SK-N-SH (cell line): ENCODE measurements at regions not wholly inside any gene's neighbourhood (a gene's known extent, or its start where the extent isn't known, plus 50 kb on each side); places are given as distances from the start of the nearest gene placed in this dataset.

ENCODE experiments used
- CTCF ChIA-PET: fragments of 300-600, 350-600 bp; formaldehyde crosslinking; extraction: SDS; loops from one replicate; lab custom pipeline; 2021; lab: Yijun Ruan, JAX
- POLR2A ChIA-PET: fragments of 350-600 bp; sonication (Branson Sonifier 250); formaldehyde crosslinking; extraction: SDS; loops from one replicate; lab custom pipeline; 2020; ENCODE audit warnings: antibody characterized with exemption, inconsistent platforms; lab: Yijun Ruan, JAX
- DNase-seq: peaks from one replicate; pipeline ENCODE4 v3.0.0; 2012
- H2AFZ ChIP-seq: fragments of 200-600 bp; sonication (generic); 2 replicates; pipeline ENCODE4 v1.8.1; 2016; ENCODE audit warnings: antibody characterized with exemption, mild to moderate bottlenecking, low read depth
- H3F3A ChIP-seq: fragments of 200-600 bp; sonication (generic); replicated peaks from 2 replicates; pipeline ENCODE3; 2016; ENCODE audit warnings: antibody characterized with exemption, mild to moderate bottlenecking; ENCODE audit not compliant: insufficient read depth
- H3K27ac ChIP-seq, 2 experiments: fragments of 200-500 bp in 1 of 2; fragments of 200-600 bp in 1 of 2; sonication (Bioruptor generic) in 1 of 2; sonication (generic), shearing (Covaris generic) in 1 of 2; 2 replicates each; pipeline versions ENCODE4 v1.5.1 to v1.6.1; 2014 to 2016; ENCODE audit warnings: low read depth in 2 of 2, inconsistent platforms in 1 of 2, low read length in 1 of 2, mild to moderate bottlenecking in 1 of 2, mixed read lengths in 1 of 2
- H3K27me3 ChIP-seq: fragments of 200-600 bp; sonication (generic), shearing (Covaris generic); 2 replicates; pipeline ENCODE4 v1.6.1; 2016; ENCODE audit warnings: mixed run types; ENCODE audit not compliant: insufficient read depth
- H3K36me3 ChIP-seq, 2 experiments: fragments of 200-500 bp in 1 of 2; fragments of 200-600 bp in 1 of 2; sonication (Bioruptor generic) in 1 of 2; sonication (generic) in 1 of 2; replicated peaks in 1 of 2; 2 replicates each; pipeline versions ENCODE3 to v1.5.1; 2014 to 2016; ENCODE audit warnings: low read length in 1 of 2, mild to moderate bottlenecking in 1 of 2; ENCODE audit not compliant: insufficient read depth in 2 of 2, control insufficient read depth in 1 of 2
- H3K4me1 ChIP-seq, 2 experiments: fragments of 200-500 bp in 1 of 2; fragments of 200-600 bp in 1 of 2; sonication (Bioruptor generic) in 1 of 2; sonication (generic), shearing (Covaris generic) in 1 of 2; 2 replicates each; pipeline versions ENCODE4 v1.5.1 to v1.6.1; 2014 to 2016; ENCODE audit warnings: low read depth in 1 of 2, low read length in 1 of 2, mixed run types in 1 of 2; ENCODE audit not compliant: insufficient read depth in 2 of 2, control insufficient read depth in 1 of 2
- H3K4me2 ChIP-seq: fragments of 200-600 bp; sonication (generic), shearing (Covaris generic); 2 replicates; pipeline ENCODE4 v1.6.1; 2017; ENCODE audit warnings: mixed run types
- H3K4me3 ChIP-seq, 2 experiments: fragments of 200-500 bp in 1 of 2; fragments of 200-600 bp in 1 of 2; sonication (Bioruptor generic) in 1 of 2; sonication (generic), shearing (Covaris generic) in 1 of 2; 2 replicates each; pipeline versions ENCODE4 v1.5.1 to v1.8.1; 2014 to 2016; ENCODE audit warnings: low read depth in 2 of 2, inconsistent platforms in 1 of 2, low read length in 1 of 2, mild to moderate bottlenecking in 1 of 2, mixed read lengths in 1 of 2, moderate library complexity in 1 of 2
- H3K79me2 ChIP-seq: fragments of 200-600 bp; sonication (generic); 2 replicates; pipeline ENCODE4 v1.8.1; 2017; ENCODE audit warnings: mild to moderate bottlenecking; ENCODE audit not compliant: insufficient read depth
- H3K9ac ChIP-seq: fragments of 200-600 bp; sonication (generic); 2 replicates; pipeline ENCODE4 v1.6.1; 2017; ENCODE audit warnings: mixed run types
- H3K9me2 ChIP-seq: fragments of 200-600 bp; sonication (generic); 2 replicates; pipeline ENCODE4 v1.6.1; 2017; ENCODE audit warnings: mixed run types
- H3K9me3 ChIP-seq: fragments of 200-600 bp; sonication (generic); 2 replicates; pipeline ENCODE4 v1.6.1; 2017; ENCODE audit warnings: mixed run types, mild to moderate bottlenecking, moderate library complexity
- H4K20me1 ChIP-seq: fragments of 200-600 bp; sonication (generic); 2 replicates; pipeline ENCODE4 v1.6.1; 2017; ENCODE audit warnings: mild to moderate bottlenecking, mixed run types; ENCODE audit not compliant: insufficient read depth
- CHD2 ChIP-seq: fragments of 150-350 bp; IDR thresholded peaks from 2 replicates; pipeline ENCODE4 v1.6.1; 2018; ENCODE audit warnings: low read length; ENCODE audit not compliant: partially characterized antibody
- EZH2phosphoT487 ChIP-seq: fragments of 200-600 bp; sonication (generic); IDR thresholded peaks from 2 replicates; pipeline ENCODE4 v1.6.1; 2017; ENCODE audit warnings: low read depth, mixed run types, mild to moderate bottlenecking, antibody characterized with exemption, moderate library complexity, borderline replicate concordance
- FOSL2 ChIP-seq: IDR thresholded peaks from 2 replicates; pipeline ENCODE4 v1.4.0; 2012; ENCODE audit warnings: low read depth, mild to moderate bottlenecking, moderate library complexity, borderline replicate concordance
- FOXJ3 ChIP-seq: sonication (generic); formaldehyde crosslinking; IDR thresholded peaks from 2 replicates; pipeline ENCODE4 v1.5.1; 2020; ENCODE audit warnings: mild to moderate bottlenecking, missing genetic modification reagents
- FOXM1 ChIP-seq: IDR thresholded peaks from 2 replicates; pipeline ENCODE4 v1.4.0; 2012; ENCODE audit warnings: low read depth, mild to moderate bottlenecking
- GABPA ChIP-seq: IDR thresholded peaks from 2 replicates; pipeline ENCODE4 v1.4.0; 2012; ENCODE audit warnings: low read depth, mild to moderate bottlenecking
- GATA2 ChIP-seq: sonication (generic); formaldehyde crosslinking; IDR thresholded peaks from 2 replicates; pipeline ENCODE4 v1.5.0; 2020; ENCODE audit warnings: mild to moderate bottlenecking, missing genetic modification reagents
- JUND ChIP-seq: IDR thresholded peaks from 2 replicates; pipeline ENCODE4 v1.4.0; 2012
- MAX ChIP-seq: IDR thresholded peaks from 2 replicates; pipeline ENCODE4 v1.4.0; 2012; ENCODE audit warnings: low read depth
- MEF2A ChIP-seq: IDR thresholded peaks from 2 replicates; pipeline ENCODE4 v1.4.0; 2012; ENCODE audit warnings: low read depth, borderline replicate concordance
- NFIC ChIP-seq: IDR thresholded peaks from 2 replicates; pipeline ENCODE4 v1.4.0; 2012; ENCODE audit warnings: borderline replicate concordance
- NRF1 ChIP-seq: IDR thresholded peaks from 2 replicates; pipeline ENCODE4 v1.6.1; 2012; ENCODE audit warnings: low read depth, mild to moderate bottlenecking, low read length
- PBX3 ChIP-seq: IDR thresholded peaks from 2 replicates; pipeline ENCODE4; 2012
- POLR2AphosphoS5 ChIP-seq: IDR thresholded peaks from 2 replicates; pipeline ENCODE4 v1.6.1; 2012; ENCODE audit warnings: low read depth, low read length
- RAD21 ChIP-seq: IDR thresholded peaks from 2 replicates; pipeline ENCODE4 v1.6.1; 2012; ENCODE audit warnings: mild to moderate bottlenecking, low read length
- RCOR1 ChIP-seq: fragments of 150-350 bp; IDR thresholded peaks from 2 replicates; pipeline ENCODE4 v1.6.1; 2017; ENCODE audit warnings: antibody characterized with exemption, low read length
- RFX5 ChIP-seq: IDR thresholded peaks from 2 replicates; pipeline ENCODE4 v1.6.1; 2012; ENCODE audit warnings: mild to moderate bottlenecking, improper control_type of control experiment, low read length
- SIN3A ChIP-seq: IDR thresholded peaks from 2 replicates; pipeline ENCODE4 v1.6.1; 2012; ENCODE audit warnings: low read depth, mild to moderate bottlenecking, low read length, moderate library complexity, borderline replicate concordance
- TAF1 ChIP-seq: IDR thresholded peaks from 2 replicates; pipeline ENCODE4 v1.6.1; 2012; ENCODE audit warnings: low read depth, mild to moderate bottlenecking, low read length, moderate library complexity, borderline replicate concordance
- TCF12 ChIP-seq: IDR thresholded peaks from 2 replicates; pipeline ENCODE4 v1.4.0; 2012
- USF1 ChIP-seq: IDR thresholded peaks from 2 replicates; pipeline ENCODE4 v1.4.0; 2012; ENCODE audit warnings: low read depth, borderline replicate concordance
- USF2 ChIP-seq: fragments of 150-350 bp; IDR thresholded peaks from 2 replicates; pipeline ENCODE4 v1.6.1; 2017; ENCODE audit warnings: antibody characterized with exemption, low read length, low read depth, borderline replicate concordance
- YY1 ChIP-seq: IDR thresholded peaks from 2 replicates; pipeline ENCODE4 v1.4.0; 2012; ENCODE audit warnings: low read depth, mild to moderate bottlenecking
- ZBTB33 ChIP-seq: IDR thresholded peaks from 2 replicates; pipeline ENCODE4 v1.4.0; 2012; ENCODE audit warnings: low read depth, borderline replicate concordance
- WGBS: methylation state at CpG from one replicate; pipeline ENCODE4 v1.1.6; 2017; ENCODE audit warnings: low lambda C conversion rate; 5-methylcytosine and 5-hydroxymethylcytosine counted together

GRCh38 chr1:29557066-29557465 is 320.7 kb downstream of the PTPRU start:
- Histone ChIP-seq H3K79me2 (no peaks in the 10 kb centered on the region), H3K9me2 (no peaks in the 10 kb centered on the region), H3F3A (no peaks in the 10 kb centered on the region), H3K27ac (no peak overlapping the region), H3K9me3 (no peaks in the 10 kb centered on the region)
- 56% methylated on average over 5 of the region's 5 CpGs for WGBS
- CTCF ChIA-PET = interaction anchor here (0.9 to 1.0 kb wide), 2 partner anchors 13 to 148 kb away, joined by 3 read pairs; no protein-coding TSS in a partner anchor
- TF ChIP-seq FOSL2 (no peak), FOXM1 (no peak), MEF2A (no peak), USF1 (no peak), RFX5 (no peak), RCOR1 (no peak), GABPA (no peak), GATA2 (CRISPR knock-in tag) (no peak), NRF1 (no peak), USF2 (no peak), CHD2 (no peak), NFIC (no peak), EZH2phosphoT487 (no peak), TCF12 (no peak), RAD21 (no peak), SIN3A (no peak), JUND (no peak), PBX3 (no peak), YY1 (no peak)
- TF ChIP-seq, all 33 proteins: peak for 0
- no peaks in the 10 kb centered on the region for H4K20me1 ChIP-seq
- POLR2A ChIA-PET = no interaction called here
- H3K4me3 ChIP-seq = no peak overlapping the region
- no peaks in the 10 kb centered on the region for H3K36me3 ChIP-seq
- H2AFZ ChIP-seq = no peak overlapping the region
- no peak overlapping the region for H3K4me2 ChIP-seq
- no peak for DNase-seq
- H3K4me1 ChIP-seq = peaks cover 0 to 6% of the 10 kb centered on the region in 2 experiments; a peak in 1 of 4 replicates
- H3K27me3 ChIP-seq = no peaks in the 10 kb centered on the region
- H3K9ac ChIP-seq = no peak overlapping the region

GRCh38 chr1:29556657-29557056 is 320.3 kb downstream of the PTPRU start:
- TF ChIP-seq MAX (no peak), SIN3A (no peak), USF2 (no peak), FOXJ3 (CRISPR knock-in tag) (no peak), ZBTB33 (no peak), TAF1 (no peak), RCOR1 (no peak), POLR2AphosphoS5 (no peak), RAD21 (no peak)
- WGBS = 31% methylated on average over 4 of the region's 4 CpGs

More at GRCh38 chr1:29556657-29557056, 320.3 kb downstream of the PTPRU start:
- H3K9me3 ChIP-seq = no peaks in the 10 kb centered on the region
- H3K4me1 ChIP-seq = peaks cover 0 to 6% of the 10 kb centered on the region in 2 experiments; a peak in 1 of 4 replicates
- H3K9me2 ChIP-seq = no peaks in the 10 kb centered on the region
- DNase-seq = no peak
- POLR2A ChIA-PET = no interaction called here
- H3K79me2 ChIP-seq = no peaks in the 10 kb centered on the region
- no peak overlapping the region for H3K4me2 ChIP-seq
- no peak overlapping the region for H3K9ac ChIP-seq
- H3K36me3 ChIP-seq = no peaks in the 10 kb centered on the region
- H3K27ac ChIP-seq = no peak overlapping the region
- CTCF ChIA-PET = interaction anchor here (0.9 kb wide), 1 partner anchor 149 kb away, joined by 3 read pairs; no protein-coding TSS in a partner anchor
- H3F3A ChIP-seq = no peaks in the 10 kb centered on the region
- H2AFZ ChIP-seq = no peak overlapping the region
- no peaks in the 10 kb centered on the region for H4K20me1 ChIP-seq
- no peaks in the 10 kb centered on the region for H3K27me3 ChIP-seq
- no peak overlapping the region for H3K4me3 ChIP-seq
